ENCODE measurements at regions not wholly inside any gene's neighbourhood (a gene's known extent, or its start where the extent isn't known, plus 50 kb on each side); places are given as distances from the start of the nearest gene placed in this dataset.
"Not testable (repeated sequence)": the region's sequence is repeated elsewhere in the genome, so short reads cannot be mapped to it uniquely, and the experiment has no call there.

GRCh38 chr2:239554766-239555570, 154.1 kb upstream of the HDAC4 start:
- DNase-seq (ENCODE audit: low read depth in 2 of 2): no peak

DNA sequence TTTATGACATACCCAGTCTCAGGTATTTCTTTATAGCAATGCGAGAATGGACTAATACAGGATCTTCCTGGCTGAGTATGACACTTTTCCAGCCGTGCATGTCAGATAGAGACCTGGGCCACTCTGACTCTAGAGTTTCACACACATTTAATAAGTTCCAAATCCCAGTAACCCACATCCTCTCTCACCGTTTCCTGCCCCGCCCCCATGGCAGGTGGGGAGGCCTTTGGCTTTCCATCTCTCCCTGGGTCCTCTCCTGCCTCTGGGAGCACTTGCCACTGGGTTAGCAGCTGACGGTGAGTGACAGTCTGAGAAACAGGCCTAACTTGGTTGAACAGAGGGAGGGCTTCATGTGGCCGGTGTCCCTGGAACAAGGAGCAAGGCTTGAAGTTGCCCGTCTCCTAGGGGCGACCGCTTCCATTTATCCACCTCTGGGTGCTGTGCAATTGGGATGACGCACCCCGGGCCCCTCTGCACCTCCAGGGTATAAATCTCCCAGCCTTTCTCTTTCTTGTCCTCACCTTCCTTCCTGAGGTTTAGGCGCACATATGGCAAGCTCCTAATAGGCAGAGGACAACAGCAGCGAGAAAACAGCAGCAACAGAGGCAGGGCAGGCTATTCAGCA, 152.7 kb upstream of the HDAC4 start:
- no peak for DNase-seq (ENCODE audit: low read depth in 2 of 2)

GRCh38 chr2:239552213-239552926, 151.6 kb upstream of the HDAC4 start:
- no peak for DNase-seq (ENCODE audit: low read depth in 2 of 2)

GRCh38 chr2:239551206-239551605, 150.4 kb upstream of the HDAC4 start:
- DNase-seq (ENCODE audit: low read depth in 2 of 2): no peak

DNA sequence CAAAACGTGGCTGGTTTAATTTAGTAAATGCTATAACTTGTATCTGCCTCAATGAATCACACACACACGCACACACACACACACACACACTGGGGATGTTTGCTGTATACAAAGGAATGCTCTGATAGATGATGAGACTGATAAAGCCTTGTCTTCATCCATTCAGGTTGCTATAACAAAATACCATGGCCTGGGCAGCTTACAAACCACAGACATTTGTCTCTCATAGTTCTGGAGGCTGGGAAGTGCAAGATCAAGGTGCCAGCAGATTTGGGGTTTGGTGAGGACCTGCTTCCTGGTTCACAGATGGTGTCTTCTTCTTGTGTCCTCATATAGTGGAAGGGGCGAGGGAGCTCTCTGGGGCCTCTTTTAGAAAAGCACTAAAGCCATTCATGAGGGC, 149.5 kb upstream of the HDAC4 start:
- DNase-seq (ENCODE audit: low read depth in 2 of 2): no peak

DNA sequence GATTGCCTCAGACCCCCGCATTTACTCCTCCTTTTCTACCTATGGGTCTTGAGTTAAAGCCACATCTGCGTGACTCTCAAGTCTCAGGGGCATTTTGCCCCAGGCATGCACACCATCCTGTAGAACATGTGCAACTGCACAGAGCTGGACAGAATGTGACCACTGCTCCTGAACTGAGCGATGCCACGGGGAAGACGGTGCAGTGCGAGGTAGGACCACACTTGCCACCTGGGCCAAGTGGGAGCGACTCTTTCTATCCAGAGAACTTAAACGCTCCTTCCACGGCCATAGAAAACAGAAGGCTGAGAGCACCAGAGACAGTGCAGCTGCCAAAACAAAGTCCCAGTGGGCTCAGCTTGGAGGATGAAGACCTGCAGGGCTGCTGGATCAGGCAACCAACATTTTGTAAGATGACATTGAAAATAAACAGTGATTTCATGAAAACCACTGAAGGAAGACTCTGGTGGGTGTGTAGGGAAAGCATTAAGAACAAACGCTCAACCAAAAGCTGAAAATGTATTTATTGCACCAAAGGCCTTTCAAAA, 149.0 kb upstream of the HDAC4 start:
- no peak for DNase-seq (ENCODE audit: low read depth in 2 of 2)

DNA sequence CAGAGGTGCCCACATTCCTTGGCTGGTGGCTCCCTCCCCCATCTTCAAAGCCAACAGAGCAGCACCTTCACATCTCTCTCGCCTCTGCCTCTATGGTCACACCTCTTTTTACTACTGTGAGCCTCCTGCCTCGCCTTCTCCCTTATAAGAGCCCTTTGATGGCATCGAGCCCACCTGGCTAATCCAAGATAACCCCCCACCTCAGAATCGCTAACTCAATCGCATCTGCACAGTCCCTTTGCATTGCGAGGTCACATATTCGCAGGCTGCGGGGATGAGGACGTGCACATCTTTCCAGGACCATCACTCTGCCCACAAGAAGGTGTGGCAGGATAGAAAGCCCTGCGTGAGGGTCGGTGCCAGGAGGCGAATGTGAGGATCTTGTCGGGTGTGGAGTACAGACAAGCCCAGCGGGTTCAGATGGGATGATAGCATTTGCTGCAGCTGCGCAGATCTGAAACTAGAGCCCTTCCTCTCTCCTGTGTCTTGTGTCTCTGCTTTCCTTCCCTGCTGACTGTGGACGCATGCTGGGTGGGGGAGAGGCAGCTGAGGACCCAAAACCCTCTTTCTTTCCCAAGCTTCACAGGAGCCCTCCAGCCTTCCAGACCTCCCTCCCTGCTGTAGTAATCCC, 148.3 kb upstream of the HDAC4 start:
- DNase-seq (ENCODE audit: low read depth in 2 of 2): no peak

- DNase-seq (ENCODE audit: low read depth in 2 of 2): no peak
These were observed 147.6 kb upstream of the HDAC4 start for GRCh38 chr2:239548451-239548871.

GRCh38 chr2:239547140-239547539, 146.3 kb upstream of the HDAC4 start:
- DNase-seq (ENCODE audit: low read depth in 2 of 2): not testable (repeated sequence)

GRCh38 chr2:239546541-239546940, 145.7 kb upstream of the HDAC4 start:
- DNase-seq (ENCODE audit: low read depth in 2 of 2): no peak

DNA sequence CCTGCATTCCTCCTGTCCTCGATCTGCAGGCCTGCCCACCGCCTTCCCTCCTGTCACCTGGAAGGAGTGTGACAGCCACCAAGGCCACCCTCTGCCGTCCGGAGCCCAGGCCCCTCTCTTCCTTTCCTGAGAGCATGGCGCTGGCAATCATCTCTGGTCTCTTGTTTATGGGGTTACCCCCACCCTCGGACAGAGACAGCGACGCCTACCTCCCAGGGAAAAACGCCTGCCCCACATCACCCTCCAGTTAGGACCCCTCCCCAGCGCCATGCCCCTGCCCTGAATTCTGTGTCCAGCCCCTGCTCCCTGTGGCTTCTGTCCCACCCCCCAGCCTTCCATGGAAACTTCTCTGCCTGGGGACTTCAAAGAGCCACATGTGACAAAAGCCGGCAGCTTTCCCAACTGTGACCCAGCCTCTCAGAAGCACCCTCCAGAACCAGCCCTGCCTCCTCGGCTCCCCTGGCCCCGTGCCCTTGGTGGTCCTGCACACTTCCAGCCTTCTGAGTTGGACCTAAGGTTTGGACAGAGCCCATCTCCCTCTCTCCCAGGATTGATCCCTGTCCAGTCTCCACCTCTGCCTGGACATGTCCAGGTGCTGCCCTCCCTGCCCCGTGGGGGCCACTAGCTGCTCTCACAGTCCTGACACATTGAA, 145.0 kb upstream of the HDAC4 start:
- no peak for DNase-seq (ENCODE audit: low read depth in 2 of 2)

DNA sequence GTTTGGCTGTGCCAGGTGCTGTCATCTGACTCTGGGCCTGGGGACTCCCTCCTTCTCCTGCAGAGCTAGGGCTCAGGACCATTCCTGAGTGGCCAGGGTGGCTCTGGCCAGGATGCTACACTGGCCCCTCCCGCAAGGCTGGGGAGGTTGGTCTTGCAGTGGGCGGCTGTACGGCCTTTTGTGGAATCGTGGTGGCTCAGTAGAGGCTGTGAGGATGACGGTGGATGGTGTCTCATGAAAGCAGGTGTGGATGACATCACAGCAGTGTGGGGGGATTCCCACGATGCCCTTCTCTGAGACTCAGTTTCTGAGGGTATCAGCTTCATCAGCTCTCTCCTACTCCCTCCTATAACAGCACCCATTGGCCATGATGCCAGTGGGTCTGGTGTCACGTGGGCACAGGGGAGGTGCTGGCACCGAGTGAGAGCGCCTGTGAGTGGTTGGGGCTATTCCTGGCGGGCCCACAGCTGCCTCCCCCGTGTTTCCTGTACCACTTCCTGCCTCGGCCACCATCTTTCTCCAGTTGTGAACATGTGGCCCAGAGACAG, 144.2 kb upstream of the HDAC4 start:
- DNase-seq (ENCODE audit: low read depth in 2 of 2): no peak

- DNase-seq (ENCODE audit: low read depth in 2 of 2): peak in 1 of 2 experiments; percentile 7
These were observed 143.5 kb upstream of the HDAC4 start for GRCh38 chr2:239544143-239544917.

DNA sequence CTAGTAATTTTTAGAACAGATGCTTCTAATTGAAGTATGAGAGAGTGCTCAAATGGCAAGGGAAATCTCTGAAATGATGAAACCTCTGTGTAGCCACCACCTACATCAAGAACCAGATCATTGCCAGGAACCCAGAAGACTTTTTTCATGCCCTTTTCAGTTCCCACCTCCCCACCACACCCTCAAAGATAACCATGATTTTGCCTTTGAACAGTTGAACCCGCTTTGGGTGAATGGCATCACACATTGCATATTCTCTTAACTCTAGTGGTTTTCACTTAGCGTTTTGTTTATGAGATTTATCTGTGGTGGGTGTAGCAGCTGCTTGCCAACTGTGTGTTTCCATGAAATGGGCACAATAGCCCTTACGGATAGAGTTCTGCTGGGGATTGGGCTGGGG, 142.9 kb upstream of the HDAC4 start:
- DNase-seq (ENCODE audit: low read depth in 2 of 2): no peak

DNA sequence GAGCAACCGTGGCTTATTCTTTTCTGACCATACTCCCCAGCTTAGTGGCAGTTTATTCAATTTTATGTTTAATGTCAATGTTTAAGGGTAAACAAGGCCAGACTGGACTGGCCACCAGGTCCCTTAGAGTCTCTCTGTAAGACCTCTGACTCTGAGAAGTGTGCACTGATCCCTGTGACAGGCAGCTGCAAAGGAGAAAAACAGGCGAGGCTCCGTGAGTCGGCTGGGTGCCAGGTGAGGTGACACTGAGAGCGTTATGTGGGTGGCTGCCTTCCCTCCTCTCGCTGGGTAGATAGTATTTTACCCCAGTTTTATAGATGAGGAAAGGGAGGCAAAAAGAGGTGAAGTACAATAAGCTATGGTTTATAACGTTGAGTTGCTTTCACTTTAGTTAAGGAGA, 139.4 kb upstream of the HDAC4 start:
- no peak for DNase-seq (ENCODE audit: low read depth in 2 of 2)

GRCh38 chr2:239539776-239540100, 138.9 kb upstream of the HDAC4 start:
- no peak for DNase-seq (ENCODE audit: low read depth in 2 of 2)

- no peak for DNase-seq (ENCODE audit: low read depth in 2 of 2)
These were observed 138.4 kb upstream of the HDAC4 start for GRCh38 chr2:239539083-239539775.

DNA sequence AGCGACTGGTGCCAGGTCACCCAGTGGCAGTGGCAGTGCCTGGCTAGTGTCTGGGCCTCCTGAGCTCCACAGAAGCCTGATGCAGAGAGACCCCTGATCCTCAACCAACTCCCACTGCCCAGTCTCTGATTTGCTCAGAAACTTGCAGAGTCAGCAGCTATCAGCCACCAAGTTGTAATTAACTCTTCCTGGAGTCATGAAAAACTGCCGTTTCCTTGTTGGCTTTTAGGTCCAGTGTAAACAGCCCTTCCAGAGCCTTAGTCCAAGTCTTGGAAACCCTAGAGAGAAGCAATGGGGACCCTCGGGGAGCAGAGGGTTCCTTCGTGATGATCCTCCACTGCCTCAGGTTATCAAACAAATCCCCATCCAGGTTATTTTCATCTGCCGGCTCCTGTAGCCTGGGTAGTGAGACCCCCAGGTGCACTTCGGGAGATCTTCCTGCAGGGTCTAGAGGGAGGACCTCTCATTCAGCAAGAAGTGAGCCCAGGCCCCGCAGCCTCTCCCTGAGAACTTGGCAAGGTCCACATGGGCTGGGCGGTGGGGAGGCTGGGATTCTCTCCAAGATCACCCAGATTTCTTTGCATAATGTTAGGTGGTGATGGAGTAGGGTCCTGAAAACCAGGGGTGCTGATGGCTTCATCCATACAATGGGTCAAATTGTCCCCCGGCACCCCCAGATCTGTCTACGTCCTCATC, 137.7 kb upstream of the HDAC4 start:
- DNase-seq (ENCODE audit: low read depth in 2 of 2): no peak

GRCh38 chr2:239537633-239538356, 137.0 kb upstream of the HDAC4 start:
- DNase-seq (ENCODE audit: low read depth in 2 of 2): no peak

Data from fibroblast of skin of left quadriceps (primary cell).